GM23338 (cell line): ENCODE measurements at regions not wholly inside any gene's neighbourhood (a gene's known extent, or its start where the extent isn't known, plus 50 kb on each side); places are given as distances from the start of the nearest gene placed in this dataset.

Experiments used
- ATAC-seq: fragments of 200-7000 bp; cut with Tn5 transposase; 3 replicates; pipeline ENCODE4 v1.9.1; 2020
- DNase-seq: peaks from one replicate; pipeline ENCODE4 v3.0.0-alpha.2; 2015; ENCODE audit warnings: low spot score
- H2AFZ ChIP-seq: fragments of 200-600 bp; sonication (generic); 2 replicates; pipeline ENCODE4 v1.8.0; 2016; ENCODE audit warnings: antibody characterized with exemption, mild to moderate bottlenecking, moderate library complexity
- H3F3A ChIP-seq: fragments of 200-600 bp; sonication (generic); replicated peaks from 2 replicates; pipeline ENCODE4 v1.8.0; 2017; ENCODE audit warnings: antibody characterized with exemption, mixed run types, low read depth
- H3K27ac ChIP-seq: fragments of 200-600 bp; sonication (generic); 2 replicates; pipeline ENCODE4 v1.6.1; 2016; ENCODE audit warnings: low read depth
- H3K27me3 ChIP-seq: fragments of 200-600 bp; sonication (generic); 2 replicates; pipeline ENCODE4 v1.8.0; 2016; ENCODE audit warnings: mild to moderate bottlenecking, mixed run types, moderate library complexity; ENCODE audit not compliant: insufficient read depth
- H3K36me3 ChIP-seq: fragments of 200-600 bp; sonication (generic); 2 replicates; pipeline ENCODE4 v1.8.0; 2016; ENCODE audit warnings: mild to moderate bottlenecking; ENCODE audit not compliant: insufficient read depth
- H3K4me1 ChIP-seq: fragments of 200-600 bp; sonication (generic); 2 replicates; pipeline ENCODE4 v1.8.0; 2016; ENCODE audit warnings: mild to moderate bottlenecking, moderate library complexity; ENCODE audit not compliant: insufficient read depth
- H3K4me2 ChIP-seq: fragments of 200-600 bp; sonication (generic); 2 replicates; pipeline ENCODE4 v1.7.1; 2017; ENCODE audit warnings: mixed run types
- H3K4me3 ChIP-seq: fragments of 200-600 bp; sonication (generic); 2 replicates; pipeline ENCODE4 v1.6.1; 2016; ENCODE audit warnings: mixed run types
- H3K79me2 ChIP-seq: fragments of 200-600 bp; sonication (generic); replicated peaks from 2 replicates; pipeline ENCODE4 v1.8.0; 2017; ENCODE audit warnings: mild to moderate bottlenecking; ENCODE audit not compliant: insufficient read depth
- H3K9me2 ChIP-seq: fragments of 200-600 bp; sonication (generic); 2 replicates; pipeline ENCODE4 v1.8.0; 2017; ENCODE audit not compliant: insufficient read depth
- H4K20me1 ChIP-seq: fragments of 200-600 bp; sonication (generic); replicated peaks from 2 replicates; pipeline ENCODE4 v1.8.0; 2017; ENCODE audit warnings: mild to moderate bottlenecking; ENCODE audit not compliant: insufficient read depth
- H3K27ac Mint-ChIP-seq: 2 replicates; pipeline ENCODE4 v1.8.0; 2020; ENCODE audit warnings: inconsistent platforms, mild to moderate bottlenecking, moderate library complexity, mixed read lengths
- H3K27me3 Mint-ChIP-seq: 3 replicates; pipeline ENCODE4 v1.8.0; 2022; ENCODE audit warnings: low read depth, mild to moderate bottlenecking, moderate library complexity, mixed read lengths, inconsistent platforms; ENCODE audit not compliant: insufficient read depth, poor library complexity
- H3K36me3 Mint-ChIP-seq: 3 replicates; pipeline ENCODE4 v1.8.0; 2021; ENCODE audit warnings: low read depth, mild to moderate bottlenecking, inconsistent platforms, moderate library complexity, mixed read lengths
- H3K4me1 Mint-ChIP-seq: 3 replicates; pipeline ENCODE4 v1.8.0; 2020; ENCODE audit warnings: mild to moderate bottlenecking, inconsistent platforms, mixed read lengths
- H3K4me3 Mint-ChIP-seq: 3 replicates; pipeline ENCODE4 v1.8.0; 2021; ENCODE audit warnings: moderate library complexity, mild to moderate bottlenecking, inconsistent platforms, mixed read lengths
- H3K9me3 Mint-ChIP-seq: 3 replicates; pipeline ENCODE4 v1.8.0; 2020; ENCODE audit warnings: moderate library complexity, mild to moderate bottlenecking, inconsistent platforms, mixed read lengths
- CREB1 ChIP-seq: fragments of 250-450 bp; sonication (Bioruptor Pico); IDR thresholded peaks from 2 replicates; pipeline ENCODE4 v1.5.0; 2020; ENCODE audit warnings: low read depth, mild to moderate bottlenecking, moderate library complexity
- CTCF ChIP-seq, 2 experiments: fragments of 200-600 bp in 1 of 2; sonication (generic) in 1 of 2; conservative IDR thresholded peaks; 2 replicates each; pipeline versions ENCODE4 v1.5.1 to v1.6.1; 2016 to 2017; ENCODE audit warnings: antibody characterized with exemption in 2 of 2, low read depth in 2 of 2, mild to moderate bottlenecking in 2 of 2, moderate library complexity in 1 of 2
- ETS1 ChIP-seq: IDR thresholded peaks from 2 replicates; pipeline ENCODE4 v1.6.1; 2016; ENCODE audit warnings: antibody characterized with exemption
- EZH2 ChIP-seq: fragments of 200-600 bp; sonication (generic); IDR thresholded peaks from one replicate; pipeline ENCODE4 v1.8.0; 2017; ENCODE audit warnings: antibody characterized with exemption, mild to moderate bottlenecking, low read depth; ENCODE audit not compliant: unreplicated experiment
- EZH2phosphoT487 ChIP-seq: fragments of 200-600 bp; sonication (generic); IDR thresholded peaks from one replicate; pipeline ENCODE4 v1.8.1; 2018; ENCODE audit warnings: antibody characterized with exemption; ENCODE audit not compliant: unreplicated experiment
- JUNB ChIP-seq: IDR thresholded peaks from one replicate; pipeline ENCODE4 v1.6.1; 2016; ENCODE audit warnings: antibody characterized with exemption; ENCODE audit not compliant: unreplicated experiment
- NANOG ChIP-seq: IDR thresholded peaks from 2 replicates; pipeline ENCODE4 v1.6.1; 2016; ENCODE audit warnings: antibody characterized with exemption, borderline replicate concordance
- POLR2AphosphoS5 ChIP-seq: IDR thresholded peaks from 2 replicates; pipeline ENCODE4 v1.6.1; 2016; ENCODE audit warnings: antibody characterized with exemption, low read depth
- REST ChIP-seq: IDR thresholded peaks from one replicate; pipeline ENCODE4 v1.6.1; 2018; ENCODE audit warnings: antibody characterized with exemption; ENCODE audit not compliant: unreplicated experiment
- STAT1 ChIP-seq: IDR thresholded peaks from one replicate; pipeline ENCODE4 v1.6.1; 2016; ENCODE audit warnings: antibody characterized with exemption; ENCODE audit not compliant: unreplicated experiment
- ZNF114 ChIP-seq: fragments of 250-450 bp; sonication (Bioruptor Pico); IDR thresholded peaks from 2 replicates; pipeline ENCODE4 v1.5.0; 2020; ENCODE audit warnings: mild to moderate bottlenecking, moderate library complexity
- ZNF331 ChIP-seq: fragments of 250-450 bp; sonication (Bioruptor Pico); IDR thresholded peaks from 2 replicates; pipeline ENCODE4 v1.5.0; 2020; ENCODE audit warnings: low read depth, mild to moderate bottlenecking, moderate library complexity

DNA sequence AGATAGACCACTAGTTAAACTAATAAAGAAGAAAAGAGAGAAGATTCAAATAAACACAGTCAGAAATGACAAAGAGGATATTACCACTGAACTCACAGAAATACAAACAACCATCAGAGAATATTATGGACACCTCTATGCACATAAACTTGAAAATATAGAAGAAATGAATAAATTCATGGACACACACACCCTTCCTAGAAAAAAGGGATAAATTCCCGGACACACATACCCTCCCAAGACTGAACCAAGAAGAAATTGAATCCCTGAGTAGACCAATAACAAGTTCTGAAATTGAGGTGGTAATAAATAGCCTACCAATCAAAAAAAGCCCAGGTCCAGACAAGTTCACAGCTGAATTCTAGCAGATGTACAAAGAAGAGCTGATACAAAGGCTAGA is 187.9 kb downstream of the SEC23A start (continued):
- TF ChIP-seq EZH2 (no peak), NANOG (no peak), JUNB (no peak), EZH2phosphoT487 (no peak), ZNF114 (CRISPR knock-in tag) (no peak), ZNF331 (CRISPR knock-in tag) (no peak)

- Histone ChIP-seq H3K27me3 (no peaks in the 10 kb centered on the region), H3K36me3 (no peaks in the 10 kb centered on the region), H3K4me3 (no peak overlapping the region), H2AFZ (peak overlapping the region; percentile 35; the same call in 1 of the 2 replicates), H3F3A (no peaks in the 10 kb centered on the region), H3K4me1 (no peaks in the 10 kb centered on the region), H3K4me2 (no peak overlapping the region), H3K27ac (no peak overlapping the region), H3K9me2 (no peaks in the 10 kb centered on the region; the same call in none of the 2 replicates), H3K79me2 (no peaks in the 10 kb centered on the region), H4K20me1 (no peaks in the 10 kb centered on the region)
- no peaks in the 10 kb centered on the region for H3K4me1 Mint-ChIP-seq
- H3K36me3 Mint-ChIP-seq: no peaks in the 10 kb centered on the region
- no peak overlapping the region for H3K27ac Mint-ChIP-seq
- ATAC-seq (no peak), DNase-seq (no peak)
- no peak for TF ChIP-seq ZNF331 (CRISPR knock-in tag)
- no peak for TF ChIP-seq EZH2
- no peak for TF ChIP-seq CTCF (conservative IDR thresholded peaks at IDR 0.05; ENCODE audit: low read depth in 2 of 2)
- no peak for TF ChIP-seq STAT1
- TF ChIP-seq ETS1: no peak
- TF ChIP-seq EZH2phosphoT487: no peak
- no peak for TF ChIP-seq POLR2AphosphoS5
- TF ChIP-seq JUNB: no peak
- no peak for TF ChIP-seq CREB1
- no peak for TF ChIP-seq REST
- no peak for TF ChIP-seq ZNF114 (CRISPR knock-in tag)
- H3K4me3 Mint-ChIP-seq: no peak overlapping the region
- peaks cover 2% of the 10 kb centered on the region for H3K27me3 Mint-ChIP-seq
- H3K9me3 Mint-ChIP-seq: no peaks in the 10 kb centered on the region; the same call in 2 of the 3 replicates
Observed at GRCh38 chr14:38910092-38910491, 192.9 kb downstream of the SEC23A start.
